ENCODE measurements at regions not wholly inside any gene's neighbourhood (a gene's known extent, or its start where the extent isn't known, plus 50 kb on each side); places are given as distances from the start of the nearest gene placed in this dataset.

DNA sequence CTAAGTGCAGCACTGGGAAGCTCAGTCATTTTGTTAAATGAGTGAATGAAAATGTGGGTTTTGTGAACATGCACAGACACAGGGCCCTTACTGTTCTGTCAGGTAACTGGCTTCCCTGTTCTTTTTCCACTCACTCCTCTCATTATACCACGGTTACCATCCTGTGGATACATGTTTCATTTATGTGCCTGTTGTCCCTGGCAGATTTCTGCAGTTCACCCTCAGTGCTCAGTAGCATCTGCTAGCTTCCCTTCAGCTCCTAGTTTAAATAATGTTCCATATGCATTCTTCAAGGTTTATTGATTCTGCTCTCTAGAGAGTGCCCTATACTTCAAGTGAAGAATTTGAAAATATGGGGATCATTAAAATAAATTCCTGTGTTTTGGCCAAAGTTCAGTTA, 1634.3 kb upstream of the ADGRL3 start:
- TF ChIP-seq, protein P1, sequence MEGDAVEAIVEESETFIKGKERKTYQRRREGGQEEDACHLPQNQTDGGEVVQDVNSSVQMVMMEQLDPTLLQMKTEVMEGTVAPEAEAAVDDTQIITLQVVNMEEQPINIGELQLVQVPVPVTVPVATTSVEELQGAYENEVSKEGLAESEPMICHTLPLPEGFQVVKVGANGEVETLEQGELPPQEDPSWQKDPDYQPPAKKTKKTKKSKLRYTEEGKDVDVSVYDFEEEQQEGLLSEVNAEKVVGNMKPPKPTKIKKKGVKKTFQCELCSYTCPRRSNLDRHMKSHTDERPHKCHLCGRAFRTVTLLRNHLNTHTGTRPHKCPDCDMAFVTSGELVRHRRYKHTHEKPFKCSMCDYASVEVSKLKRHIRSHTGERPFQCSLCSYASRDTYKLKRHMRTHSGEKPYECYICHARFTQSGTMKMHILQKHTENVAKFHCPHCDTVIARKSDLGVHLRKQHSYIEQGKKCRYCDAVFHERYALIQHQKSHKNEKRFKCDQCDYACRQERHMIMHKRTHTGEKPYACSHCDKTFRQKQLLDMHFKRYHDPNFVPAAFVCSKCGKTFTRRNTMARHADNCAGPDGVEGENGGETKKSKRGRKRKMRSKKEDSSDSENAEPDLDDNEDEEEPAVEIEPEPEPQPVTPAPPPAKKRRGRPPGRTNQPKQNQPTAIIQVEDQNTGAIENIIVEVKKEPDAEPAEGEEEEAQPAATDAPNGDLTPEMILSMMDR (IDR thresholded peaks at IDR 0.05; ENCODE audit: insufficient read depth, low read length, poor library complexity, severe bottlenecking) = no peak
- no peak overlapping the region for H3K4me3 ChIP-seq (ENCODE audit: low read depth, low read length)
- DNase-seq (ENCODE audit: low read depth) = no peak
- no peaks in the 10 kb centered on the region for H3K27me3 ChIP-seq (ENCODE audit: control insufficient read depth, insufficient read depth, low read length)
- H3K36me3 ChIP-seq (ENCODE audit: control insufficient read depth, insufficient read depth, low read length) = no peaks in the 10 kb centered on the region

DNA sequence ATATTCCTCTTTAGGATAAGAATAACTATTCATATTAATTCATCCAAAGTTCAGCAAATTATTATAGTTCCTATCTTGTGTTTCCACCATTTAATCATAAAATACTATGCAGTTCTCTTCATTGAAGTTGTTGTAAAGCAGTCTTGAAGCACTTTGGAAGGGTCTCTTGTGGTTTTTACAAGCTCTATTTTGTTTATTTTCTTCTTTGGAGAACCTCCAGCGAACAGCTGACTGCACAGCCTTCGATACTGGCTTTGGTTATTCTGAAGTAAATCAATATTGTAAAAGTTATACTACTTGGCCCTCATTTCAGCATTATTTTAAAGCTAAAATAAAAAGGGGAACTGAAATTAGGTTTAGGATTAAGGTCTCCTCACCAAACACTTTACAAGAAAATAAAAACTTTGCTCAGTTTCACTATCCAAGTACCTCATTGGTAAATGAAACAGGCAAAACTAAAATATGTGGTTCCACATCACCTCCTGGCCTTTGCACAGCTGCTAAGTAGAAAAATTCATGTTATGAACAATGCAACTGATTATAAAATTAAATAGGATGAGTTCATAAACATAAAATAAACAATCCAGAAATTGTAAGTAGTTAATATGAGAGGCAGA, 1629.2 kb upstream of the ADGRL3 start:
- H3K36me3 ChIP-seq (ENCODE audit: control insufficient read depth, insufficient read depth, low read length) = no peaks in the 10 kb centered on the region
- TF ChIP-seq, protein P1 (IDR thresholded peaks at IDR 0.05; ENCODE audit: insufficient read depth, low read length, poor library complexity, severe bottlenecking) = no peak
- no peaks in the 10 kb centered on the region for H3K27me3 ChIP-seq (ENCODE audit: control insufficient read depth, insufficient read depth, low read length)
- no peak for DNase-seq (ENCODE audit: low read depth)
- no peak overlapping the region for H3K4me3 ChIP-seq (ENCODE audit: low read depth, low read length)

DNA sequence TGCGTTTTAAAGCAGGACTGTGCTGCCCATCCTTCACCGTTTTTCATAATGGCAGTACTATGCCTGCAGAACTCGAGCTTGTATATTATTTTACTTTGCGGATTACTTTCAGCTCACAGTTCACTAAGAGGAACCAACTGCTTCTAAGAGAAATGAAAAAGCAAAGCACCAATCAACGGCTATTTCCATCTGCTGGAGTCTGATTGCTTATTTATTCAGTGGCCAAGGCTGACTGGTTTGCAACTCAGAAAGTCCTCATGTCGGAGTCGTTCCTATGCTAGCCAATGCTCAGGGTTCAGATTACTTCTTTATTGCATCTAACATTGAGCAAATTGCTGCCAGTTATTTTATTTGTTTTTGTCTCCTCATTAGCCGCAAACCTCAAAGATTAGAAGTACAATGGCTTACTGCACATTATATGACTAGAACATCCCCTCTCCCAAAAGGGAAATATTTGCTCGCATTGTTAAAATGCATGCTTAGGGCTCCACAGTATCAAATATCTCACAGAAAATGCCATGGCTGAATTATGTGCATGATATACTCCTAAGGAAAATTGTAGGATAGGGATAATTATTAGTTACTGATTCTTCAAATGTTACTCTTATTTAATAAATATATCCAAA, 1628.2 kb upstream of the ADGRL3 start:
- no peak for DNase-seq (ENCODE audit: low read depth)

DNA sequence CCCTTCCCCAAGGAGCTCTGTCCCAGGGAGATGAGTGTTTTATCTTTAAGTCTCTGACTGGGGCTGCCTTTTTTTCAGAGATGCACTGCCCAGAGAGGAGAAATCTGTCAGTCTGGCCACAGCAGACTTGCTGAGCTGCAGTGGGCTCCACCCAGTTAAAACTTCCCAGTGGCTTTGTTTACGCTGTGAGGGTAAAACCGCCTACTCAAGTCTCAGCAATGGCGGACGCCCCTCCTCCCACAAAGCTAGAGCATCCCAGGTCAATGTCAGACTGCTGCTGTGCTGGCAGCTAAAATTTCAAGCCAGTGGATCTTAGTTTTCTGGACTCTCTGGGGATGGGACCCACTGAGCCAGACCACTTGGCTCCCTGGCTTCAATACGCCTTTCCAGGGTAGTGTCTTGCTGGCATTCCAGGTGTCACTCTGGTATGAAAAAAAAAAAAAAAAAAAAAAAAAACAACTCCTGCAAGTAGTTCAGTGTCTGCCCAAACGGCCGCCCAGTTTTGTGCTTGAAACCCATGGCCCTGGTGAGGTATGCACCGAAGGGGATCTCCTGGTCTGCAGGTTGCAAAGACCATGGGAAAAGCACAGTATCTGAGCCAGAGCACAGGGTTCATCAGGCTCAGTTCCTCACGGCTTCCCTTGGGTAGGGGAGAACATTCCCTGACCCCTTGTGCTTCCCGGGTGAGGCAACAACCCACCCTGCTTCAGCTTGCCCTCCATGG, 1616.1 kb upstream of the ADGRL3 start:
- TF ChIP-seq, protein P1 (IDR thresholded peaks at IDR 0.05; ENCODE audit: insufficient read depth, low read length, poor library complexity, severe bottlenecking) = no peak
- no peak overlapping the region for H3K4me3 ChIP-seq (ENCODE audit: low read depth, low read length)
- DNase-seq (ENCODE audit: low read depth) = no peak
- no peaks in the 10 kb centered on the region for H3K27me3 ChIP-seq (ENCODE audit: control insufficient read depth, insufficient read depth, low read length)
- H3K36me3 ChIP-seq (ENCODE audit: control insufficient read depth, insufficient read depth, low read length) = no peaks in the 10 kb centered on the region

More for the DNA sequence above, 1628.2 kb upstream of the ADGRL3 start:
- H3K4me3 ChIP-seq (ENCODE audit: low read depth, low read length) = no peak overlapping the region
- TF ChIP-seq, protein P1 (IDR thresholded peaks at IDR 0.05; ENCODE audit: insufficient read depth, low read length, poor library complexity, severe bottlenecking) = no peak
- H3K36me3 ChIP-seq (ENCODE audit: control insufficient read depth, insufficient read depth, low read length) = no peaks in the 10 kb centered on the region
- H3K27me3 ChIP-seq (ENCODE audit: control insufficient read depth, insufficient read depth, low read length) = no peaks in the 10 kb centered on the region

DNA sequence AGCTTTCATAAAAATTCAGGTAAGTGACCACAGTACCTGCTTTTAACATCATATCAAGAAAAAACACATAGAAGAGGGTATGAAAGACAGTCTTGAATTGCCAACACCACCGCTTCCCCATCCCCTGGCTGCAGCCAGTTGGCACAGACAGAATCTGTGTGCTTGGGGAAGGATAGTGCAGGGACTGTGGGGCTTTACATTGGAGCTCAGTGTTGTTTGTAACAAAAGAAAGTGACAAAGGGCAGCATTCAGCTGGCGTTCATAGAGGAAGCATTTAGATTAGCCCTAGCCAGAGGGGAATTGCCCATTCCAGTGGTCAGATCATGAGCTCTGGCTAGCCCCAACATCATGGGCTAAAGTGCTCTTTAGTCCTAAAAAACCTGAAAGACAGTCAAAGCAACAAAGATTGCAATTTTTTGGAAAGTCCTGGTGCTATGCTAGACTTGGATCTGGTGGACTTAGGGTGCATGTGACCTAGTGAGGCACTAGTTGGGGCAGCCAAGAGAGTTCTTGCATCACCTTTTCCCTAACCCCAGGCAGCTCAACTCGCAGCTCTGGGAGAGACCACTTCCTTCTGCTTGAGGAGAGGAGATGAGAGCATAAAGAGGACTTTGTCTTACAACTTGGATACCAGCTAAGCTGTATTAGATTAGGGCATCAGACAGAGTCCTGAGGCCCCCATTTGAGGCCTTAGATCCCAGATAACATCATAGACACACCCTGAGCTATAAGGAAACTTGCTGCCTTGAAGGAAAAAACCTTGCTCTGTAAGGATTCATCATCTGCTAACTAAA, 1602.4 kb upstream of the ADGRL3 start:
- TF ChIP-seq, protein P1 (IDR thresholded peaks at IDR 0.05; ENCODE audit: insufficient read depth, low read length, poor library complexity, severe bottlenecking) = no peak
- Histone ChIP-seq H3K36me3 (ENCODE audit: control insufficient read depth, insufficient read depth, low read length) (no peaks in the 10 kb centered on the region), H3K27me3 (ENCODE audit: control insufficient read depth, insufficient read depth, low read length) (no peaks in the 10 kb centered on the region), H3K4me3 (ENCODE audit: low read depth, low read length) (no peak overlapping the region)
- no peak for DNase-seq (ENCODE audit: low read depth)

Data from kidney epithelial cell (primary cell).